ENCODE measurements at regions not wholly inside any gene's neighbourhood (a gene's known extent, or its start where the extent isn't known, plus 50 kb on each side); places are given as distances from the start of the nearest gene placed in this dataset.
"Not testable (repeated sequence)": the region's sequence is repeated elsewhere in the genome, so short reads cannot be mapped to it uniquely, and the experiment has no call there.

GRCh38 chr9:34782372-34782771 lies 72.4 kb upstream of the CCL21 start:
- POLR2A ChIA-PET, result no interaction called here
- ATAC-seq, result no peak
- Mint-ChIP-seq H3K27ac (no peak overlapping the region), H3K9me3 (no peaks in the 10 kb centered on the region), H3K27me3 (peaks cover 7 to 25% (median 15%) of the 10 kb centered on the region in 5 donors), H3K4me3 (no peak overlapping the region), H3K4me1 (no peaks in the 10 kb centered on the region), H3K36me3 (no peaks in the 10 kb centered on the region)
- DNase-seq, result no peak

- no peak overlapping the region for H3K27ac Mint-ChIP-seq
- no peak overlapping the region for H3K4me3 Mint-ChIP-seq
- DNase-seq (no peak), ATAC-seq (no peak)
- peaks cover 19 to 43% (median 26%) of the 10 kb centered on the region in 5 donors for H3K27me3 Mint-ChIP-seq
- H3K9me3 Mint-ChIP-seq, result peaks cover 0 to 14% (median 11%) of the 10 kb centered on the region in 9 donors
- no peaks in the 10 kb centered on the region for H3K4me1 Mint-ChIP-seq
- POLR2A ChIA-PET, result no interaction called here
- peaks cover 0 to 8% (median 4%) of the 10 kb centered on the region in 3 donors for H3K36me3 Mint-ChIP-seq
These were observed 67.7 kb upstream of the CCL21 start for GRCh38 chr9:34777666-34778065.

GRCh38 chr9:34773955-34774354 lies 64.0 kb upstream of the CCL21 start:
- no peak for ATAC-seq
- DNase-seq, result no peak
- peaks cover 0 to 14% (median 11%) of the 10 kb centered on the region in 9 donors for H3K9me3 Mint-ChIP-seq
- peaks cover 22 to 68% (median 38%) of the 10 kb centered on the region in 5 donors for H3K27me3 Mint-ChIP-seq
- no peak overlapping the region for H3K4me3 Mint-ChIP-seq
- H3K27ac Mint-ChIP-seq, result no peak overlapping the region
- H3K36me3 Mint-ChIP-seq, result peaks cover 0 to 8% (median 4%) of the 10 kb centered on the region in 3 donors
- H3K4me1 Mint-ChIP-seq, result no peaks in the 10 kb centered on the region
- POLR2A ChIA-PET, result no interaction called here

- H3K36me3 Mint-ChIP-seq, result peaks cover 0 to 8% (median 4%) of the 10 kb centered on the region in 3 donors
- peaks cover 22 to 68% (median 39%) of the 10 kb centered on the region in 5 donors for H3K27me3 Mint-ChIP-seq
- H3K9me3 Mint-ChIP-seq, result peaks cover 0 to 14% (median 11%) of the 10 kb centered on the region in 9 donors
- no peak for DNase-seq
- no peak overlapping the region for H3K27ac Mint-ChIP-seq
- no peak overlapping the region for H3K4me3 Mint-ChIP-seq
- ATAC-seq, result no peak
- no peaks in the 10 kb centered on the region for H3K4me1 Mint-ChIP-seq
- POLR2A ChIA-PET, result no interaction called here
These were observed 63.5 kb upstream of the CCL21 start for GRCh38 chr9:34773306-34773910.

GRCh38 chr9:34771007-34771406 lies 61.1 kb upstream of the CCL21 start:
- Mint-ChIP-seq H3K9me3 (peaks cover 0 to 10% (median 8%) of the 10 kb centered on the region in 9 donors), H3K27ac (no peak overlapping the region), H3K36me3 (no peaks in the 10 kb centered on the region)

GRCh38 chr9:34767087-34767486 lies 57.2 kb upstream of the CCL21 start:
- ATAC-seq, H3K4me1 Mint-ChIP-seq, DNase-seq, POLR2A ChIA-PET, H3K4me3 Mint-ChIP-seq, H3K36me3 Mint-ChIP-seq, H3K27ac Mint-ChIP-seq, H3K9me3 Mint-ChIP-seq: not testable (repeated sequence)
- peaks cover 14 to 62% (median 30%) of the 10 kb centered on the region in 5 donors for H3K27me3 Mint-ChIP-seq

More at GRCh38 chr9:34771007-34771406, 61.1 kb upstream of the CCL21 start:
- no peak for DNase-seq
- peaks cover 21 to 73% (median 38%) of the 10 kb centered on the region in 5 donors for H3K27me3 Mint-ChIP-seq
- POLR2A ChIA-PET, result no interaction called here
- no peak overlapping the region for H3K4me3 Mint-ChIP-seq
- no peak for ATAC-seq
- H3K4me1 Mint-ChIP-seq, result no peaks in the 10 kb centered on the region

GRCh38 chr9:34760196-34761040 lies 50.5 kb upstream of the CCL21 start:
- Mint-ChIP-seq H3K4me3 (peak overlapping the region in 1 of 10 donors; percentile 14), H3K27me3 (peaks cover 20 to 54% (median 49%) of the 10 kb centered on the region in 5 donors)
- POLR2A ChIA-PET, H3K9me3 Mint-ChIP-seq, H3K4me1 Mint-ChIP-seq, H3K27ac Mint-ChIP-seq, H3K36me3 Mint-ChIP-seq: not testable (repeated sequence)
- DNase-seq (peak in 8 of 10 donors; percentile 5 to 29 (median 10)), ATAC-seq (peak; percentile 68 to 80)

Measured in naive thymus-derived CD8-positive, alpha-beta T cell (primary cell).